Activated naive CD8-positive, alpha-beta T cell treated with anti-CD3 and anti-CD28 coated beads, Interleukin-2, amount 50 U/mL, for 24 hours (primary cell): ENCODE measurements at regions not wholly inside any gene's neighbourhood (a gene's known extent, or its start where the extent isn't known, plus 50 kb on each side); places are given as distances from the start of the nearest gene placed in this dataset.

Experiments used
- ATAC-seq: fragments of 150-1000 bp; cut with Tn5 transposase; one replicate; pipeline ENCODE4 v1.10.0; 2021
- DNase-seq: peaks from one replicate; pipeline ENCODE4 v3.0.0; 2021
- H3K27ac Mint-ChIP-seq: one replicate; pipeline ENCODE4 v1.8.0; 2021; ENCODE audit warnings: mild to moderate bottlenecking, mixed read lengths
- H3K27me3 Mint-ChIP-seq: one replicate; pipeline ENCODE4 v1.8.0; 2021; ENCODE audit warnings: mixed read lengths
- H3K36me3 Mint-ChIP-seq: one replicate; pipeline ENCODE4 v1.8.0; 2021; ENCODE audit warnings: low read depth, mixed read lengths
- H3K4me1 Mint-ChIP-seq: one replicate; pipeline ENCODE4 v1.8.0; 2021; ENCODE audit warnings: mixed read lengths
- H3K4me3 Mint-ChIP-seq: one replicate; pipeline ENCODE4 v1.8.0; 2021; ENCODE audit warnings: mild to moderate bottlenecking, moderate library complexity, mixed read lengths
- H3K9me3 Mint-ChIP-seq: one replicate; pipeline ENCODE4 v1.8.0; 2021; ENCODE audit warnings: mixed read lengths

GRCh38 chr7:155360495-155361345 is 63.0 kb downstream of the INSIG1 start:
- H3K36me3 Mint-ChIP-seq, result no peaks in the 10 kb centered on the region
- peaks cover 10% of the 10 kb centered on the region for H3K4me1 Mint-ChIP-seq
- H3K9me3 Mint-ChIP-seq, result no peaks in the 10 kb centered on the region
- ATAC-seq (no peak), DNase-seq (no peak)
- H3K27me3 Mint-ChIP-seq, result peaks cover 34% of the 10 kb centered on the region
- no peak overlapping the region for H3K27ac Mint-ChIP-seq
- no peak overlapping the region for H3K4me3 Mint-ChIP-seq

- no peak overlapping the region for H3K4me3 Mint-ChIP-seq
- peaks cover 34% of the 10 kb centered on the region for H3K27me3 Mint-ChIP-seq
These were observed 63.6 kb downstream of the INSIG1 start for GRCh38 chr7:155361346-155361680.

GRCh38 chr7:155361947-155362346 is 64.3 kb downstream of the INSIG1 start:
- H3K36me3 Mint-ChIP-seq, result no peaks in the 10 kb centered on the region
- ATAC-seq (no peak), DNase-seq (no peak)
- H3K27me3 Mint-ChIP-seq, result peaks cover 33% of the 10 kb centered on the region
- H3K9me3 Mint-ChIP-seq, result no peaks in the 10 kb centered on the region
- H3K4me1 Mint-ChIP-seq, result peaks cover 10% of the 10 kb centered on the region
- H3K27ac Mint-ChIP-seq, result no peak overlapping the region
- H3K4me3 Mint-ChIP-seq, result no peak overlapping the region

More at GRCh38 chr7:155361346-155361680, 63.6 kb downstream of the INSIG1 start:
- ATAC-seq (no peak), DNase-seq (no peak)
- Mint-ChIP-seq H3K4me1 (peaks cover 10% of the 10 kb centered on the region), H3K36me3 (no peaks in the 10 kb centered on the region), H3K9me3 (no peaks in the 10 kb centered on the region), H3K27ac (no peak overlapping the region)

- Mint-ChIP-seq H3K4me1 (peaks cover 10% of the 10 kb centered on the region), H3K27ac (no peak overlapping the region), H3K36me3 (no peaks in the 10 kb centered on the region), H3K9me3 (no peaks in the 10 kb centered on the region), H3K4me3 (no peak overlapping the region), H3K27me3 (peaks cover 30% of the 10 kb centered on the region)
- ATAC-seq (no peak), DNase-seq (no peak)
These were observed 64.9 kb downstream of the INSIG1 start for GRCh38 chr7:155362380-155363145.

- no peak overlapping the region for H3K4me3 Mint-ChIP-seq
- peaks cover 10% of the 10 kb centered on the region for H3K4me1 Mint-ChIP-seq
- ATAC-seq, result no peak
- no peaks in the 10 kb centered on the region for H3K9me3 Mint-ChIP-seq
- no peak for DNase-seq
- H3K27ac Mint-ChIP-seq, result no peak overlapping the region
- H3K36me3 Mint-ChIP-seq, result no peaks in the 10 kb centered on the region
- peaks cover 26% of the 10 kb centered on the region for H3K27me3 Mint-ChIP-seq
These were observed 65.5 kb downstream of the INSIG1 start for GRCh38 chr7:155363146-155363539.

GRCh38 chr7:155363852-155364600 is 66.3 kb downstream of the INSIG1 start:
- H3K27ac Mint-ChIP-seq, result no peak overlapping the region

GRCh38 chr7:155365146-155365874 is 67.6 kb downstream of the INSIG1 start:
- ATAC-seq, result no peak
- DNase-seq, result no peak
- peaks cover 10% of the 10 kb centered on the region for H3K4me1 Mint-ChIP-seq
- H3K27ac Mint-ChIP-seq, result no peak overlapping the region
- H3K27me3 Mint-ChIP-seq, result peaks cover 39% of the 10 kb centered on the region
- no peaks in the 10 kb centered on the region for H3K36me3 Mint-ChIP-seq
- H3K9me3 Mint-ChIP-seq, result no peaks in the 10 kb centered on the region
- H3K4me3 Mint-ChIP-seq, result no peak overlapping the region

More at GRCh38 chr7:155363852-155364600, 66.3 kb downstream of the INSIG1 start:
- H3K27me3 Mint-ChIP-seq, result peaks cover 32% of the 10 kb centered on the region
- H3K36me3 Mint-ChIP-seq, result no peaks in the 10 kb centered on the region
- H3K4me3 Mint-ChIP-seq, result no peak overlapping the region
- DNase-seq (no peak), ATAC-seq (no peak)
- H3K9me3 Mint-ChIP-seq, result no peaks in the 10 kb centered on the region
- H3K4me1 Mint-ChIP-seq, result peaks cover 10% of the 10 kb centered on the region

GRCh38 chr7:155368894-155369600 is 71.4 kb downstream of the INSIG1 start:
- Mint-ChIP-seq H3K4me1 (peaks cover 12% of the 10 kb centered on the region), H3K9me3 (no peaks in the 10 kb centered on the region), H3K27me3 (peaks cover 46% of the 10 kb centered on the region), H3K27ac (no peak overlapping the region), H3K36me3 (no peaks in the 10 kb centered on the region), H3K4me3 (no peak overlapping the region)
- no peak for DNase-seq
- ATAC-seq, result no peak

- H3K27me3 Mint-ChIP-seq, result peaks cover 48% of the 10 kb centered on the region
- no peaks in the 10 kb centered on the region for H3K36me3 Mint-ChIP-seq
- no peak overlapping the region for H3K4me3 Mint-ChIP-seq
- no peak overlapping the region for H3K27ac Mint-ChIP-seq
- H3K4me1 Mint-ChIP-seq, result peaks cover 15% of the 10 kb centered on the region
- DNase-seq, result no peak
- ATAC-seq, result no peak
- no peaks in the 10 kb centered on the region for H3K9me3 Mint-ChIP-seq
These were observed 72.1 kb downstream of the INSIG1 start for GRCh38 chr7:155369766-155370165.

- Mint-ChIP-seq H3K4me1 (peaks cover 26% of the 10 kb centered on the region), H3K27ac (no peak overlapping the region), H3K36me3 (no peaks in the 10 kb centered on the region), H3K27me3 (peaks cover 57% of the 10 kb centered on the region), H3K9me3 (no peaks in the 10 kb centered on the region), H3K4me3 (no peak overlapping the region)
- DNase-seq (no peak), ATAC-seq (no peak)
These were observed 73.7 kb downstream of the INSIG1 start for GRCh38 chr7:155371331-155371883.

GRCh38 chr7:155371884-155372781 is 74.5 kb downstream of the INSIG1 start:
- H3K27me3 Mint-ChIP-seq, result peaks cover 64% of the 10 kb centered on the region
- peaks cover 26% of the 10 kb centered on the region for H3K4me1 Mint-ChIP-seq
- no peaks in the 10 kb centered on the region for H3K9me3 Mint-ChIP-seq
- DNase-seq, result peak; percentile 36
- ATAC-seq, result no peak
- no peaks in the 10 kb centered on the region for H3K36me3 Mint-ChIP-seq
- H3K27ac Mint-ChIP-seq, result no peak overlapping the region
- no peak overlapping the region for H3K4me3 Mint-ChIP-seq

- H3K27me3 Mint-ChIP-seq, result peaks cover 71% of the 10 kb centered on the region
- ATAC-seq (no peak), DNase-seq (no peak)
- H3K4me3 Mint-ChIP-seq, result peak overlapping the region; percentile 64
- H3K27ac Mint-ChIP-seq, result peak overlapping the region; percentile 56
- peaks cover 28% of the 10 kb centered on the region for H3K4me1 Mint-ChIP-seq
- no peaks in the 10 kb centered on the region for H3K9me3 Mint-ChIP-seq
- no peaks in the 10 kb centered on the region for H3K36me3 Mint-ChIP-seq
These were observed 75.2 kb downstream of the INSIG1 start for GRCh38 chr7:155372782-155373358.
